ENCODE measurements at regions not wholly inside any gene's neighbourhood (a gene's known extent, or its start where the extent isn't known, plus 50 kb on each side); places are given as distances from the start of the nearest gene placed in this dataset.
A peak's percentile ranks its signal among the peaks of the same experiment; 100 is the strongest.

GRCh38 chr3:193787496-193787870 is 194.5 kb downstream of the OPA1 start:
- TF ChIP-seq CTCF (IDR thresholded peaks at IDR 0.05; ENCODE audit: borderline replicate concordance), result no peak
- no peaks in the 10 kb centered on the region for H3K36me3 ChIP-seq
- peaks cover 17% of the 10 kb centered on the region for H3K4me1 ChIP-seq
- H3K9me3 ChIP-seq (replicated peaks), result no peaks in the 10 kb centered on the region
- H3K27ac ChIP-seq (replicated peaks), result no peak overlapping the region
- H3K4me3 ChIP-seq, result no peak overlapping the region
- peaks cover 90% of the 10 kb centered on the region for H3K27me3 ChIP-seq (ENCODE audit: low read depth)
- intact Hi-C loops (cut with micrococcal nuclease), result no loop called here
- DNase-seq, result no peak

GRCh38 chr3:193788189-193788991 is 195.4 kb downstream of the OPA1 start:
- TF ChIP-seq CTCF (IDR thresholded peaks at IDR 0.05; ENCODE audit: borderline replicate concordance), result peak; percentile 88
- Histone ChIP-seq H3K27me3 (ENCODE audit: low read depth) (peaks cover 90% of the 10 kb centered on the region), H3K27ac (replicated peaks) (peak overlapping the region; percentile 7)

GRCh38 chr3:193789455-193789854 is 196.4 kb downstream of the OPA1 start:
- Histone ChIP-seq H3K9me3 (replicated peaks) (no peaks in the 10 kb centered on the region), H3K27ac (replicated peaks) (no peak overlapping the region), H3K4me1 (peaks cover 23% of the 10 kb centered on the region), H3K4me3 (no peak overlapping the region), H3K36me3 (no peaks in the 10 kb centered on the region), H3K27me3 (ENCODE audit: low read depth) (peaks cover 82% of the 10 kb centered on the region)
- no peak for TF ChIP-seq CTCF (IDR thresholded peaks at IDR 0.05; ENCODE audit: borderline replicate concordance)
- intact Hi-C loops (cut with micrococcal nuclease), result no loop called here
- no peak for DNase-seq

More at GRCh38 chr3:193788189-193788991, 195.4 kb downstream of the OPA1 start:
- Histone ChIP-seq H3K4me1 (peaks cover 17% of the 10 kb centered on the region), H3K9me3 (replicated peaks) (no peaks in the 10 kb centered on the region), H3K4me3 (no peak overlapping the region), H3K36me3 (no peaks in the 10 kb centered on the region)
- DNase-seq, result peak; percentile 56
- intact Hi-C loops (cut with micrococcal nuclease), result no loop called here

- H3K36me3 ChIP-seq, result no peaks in the 10 kb centered on the region
- no peak overlapping the region for H3K27ac ChIP-seq (replicated peaks)
- H3K27me3 ChIP-seq (ENCODE audit: low read depth), result peaks cover 81% of the 10 kb centered on the region
- DNase-seq, result no peak
- TF ChIP-seq CTCF (IDR thresholded peaks at IDR 0.05; ENCODE audit: borderline replicate concordance), result no peak
- H3K9me3 ChIP-seq (replicated peaks), result no peaks in the 10 kb centered on the region
- peaks cover 27% of the 10 kb centered on the region for H3K4me1 ChIP-seq
- H3K4me3 ChIP-seq, result no peak overlapping the region
- intact Hi-C loops (cut with micrococcal nuclease), result no loop called here
Observed at GRCh38 chr3:193790086-193790990, 197.3 kb downstream of the OPA1 start.

GRCh38 chr3:193791041-193792032 is 198.3 kb downstream of the OPA1 start:
- no peak overlapping the region for H3K4me3 ChIP-seq
- TF ChIP-seq CTCF (IDR thresholded peaks at IDR 0.05; ENCODE audit: borderline replicate concordance), result no peak
- intact Hi-C loops (cut with micrococcal nuclease), result no loop called here
- no peak for DNase-seq
- peaks cover 27% of the 10 kb centered on the region for H3K4me1 ChIP-seq
- no peaks in the 10 kb centered on the region for H3K36me3 ChIP-seq
- no peak overlapping the region for H3K27ac ChIP-seq (replicated peaks)
- no peaks in the 10 kb centered on the region for H3K9me3 ChIP-seq (replicated peaks)
- H3K27me3 ChIP-seq (ENCODE audit: low read depth), result peaks cover 78% of the 10 kb centered on the region

All from left ventricle myocardium inferior (tissue), 1 donor.